H9 (cell line): ENCODE measurements at regions not wholly inside any gene's neighbourhood (a gene's known extent, or its start where the extent isn't known, plus 50 kb on each side); places are given as distances from the start of the nearest gene placed in this dataset.

Source experiments
- DNase-seq: peaks from one replicate; pipeline ENCODE4 v3.0.0-alpha.2; 2017
- H2AFZ ChIP-seq: one replicate; pipeline ENCODE4 v1.6.1; 2013; ENCODE audit warnings: mild to moderate bottlenecking, low read length, control low read depth, moderate library complexity
- H2AK5ac ChIP-seq: 2 replicates; pipeline ENCODE4 v1.6.1; 2013; ENCODE audit warnings: low read length, control low read depth, mixed read lengths; ENCODE audit not compliant: insufficient read length
- H2BK120ac ChIP-seq: one replicate; pipeline ENCODE4 v1.6.1; 2013; ENCODE audit warnings: low read depth, mild to moderate bottlenecking, low read length, control low read depth, inconsistent platforms; ENCODE audit not compliant: poor library complexity, severe bottlenecking
- H2BK12ac ChIP-seq: 2 replicates; pipeline ENCODE4 v1.6.1; 2013; ENCODE audit warnings: low read length, control low read depth, mixed read lengths, low read depth; ENCODE audit not compliant: insufficient read length
- H2BK15ac ChIP-seq: 2 replicates; pipeline ENCODE4 v1.6.1; 2013; ENCODE audit warnings: low read depth, low read length, control low read depth
- H2BK20ac ChIP-seq: one replicate; pipeline ENCODE4 v1.6.1; 2013; ENCODE audit warnings: low read depth, mild to moderate bottlenecking, low read length, control low read depth, inconsistent platforms; ENCODE audit not compliant: poor library complexity, severe bottlenecking
- H2BK5ac ChIP-seq: 2 replicates; pipeline ENCODE4 v1.6.1; 2013; ENCODE audit warnings: low read length, control low read depth, mixed read lengths; ENCODE audit not compliant: insufficient read length
- H3K14ac ChIP-seq: 2 replicates; pipeline ENCODE4 v1.6.1; 2013; ENCODE audit warnings: low read length, control low read depth; ENCODE audit not compliant: insufficient read depth
- H3K18ac ChIP-seq: 2 replicates; pipeline ENCODE4 v1.6.1; 2013; ENCODE audit warnings: low read depth, mild to moderate bottlenecking, mixed read lengths, low read length, control low read depth; ENCODE audit not compliant: insufficient read length
- H3K23ac ChIP-seq: 2 replicates; pipeline ENCODE4 v1.6.1; 2013; ENCODE audit warnings: low read length, control low read depth, mixed read lengths, low read depth; ENCODE audit not compliant: insufficient read length
- H3K23me2 ChIP-seq: 2 replicates; pipeline ENCODE4 v1.6.1; 2013; ENCODE audit warnings: low read depth, mild to moderate bottlenecking, mixed read lengths, low read length, control low read depth; ENCODE audit not compliant: insufficient read length, poor library complexity, severe bottlenecking
- H3K27ac ChIP-seq: 2 replicates; pipeline ENCODE4 v1.5.1; 2013; ENCODE audit warnings: low read length, control low read depth, mixed read lengths, low read depth; ENCODE audit not compliant: insufficient read length
- H3K27me3 ChIP-seq: 2 replicates; pipeline ENCODE4 v1.6.1; 2013; ENCODE audit warnings: low read length, control low read depth, inconsistent platforms; ENCODE audit not compliant: insufficient read depth
- H3K4ac ChIP-seq: 2 replicates; pipeline ENCODE4 v1.6.1; 2013; ENCODE audit warnings: low read depth, mild to moderate bottlenecking, control low read depth, inconsistent platforms, low read length, moderate library complexity
- H3K4me1 ChIP-seq: 2 replicates; pipeline ENCODE4 v1.6.1; 2013; ENCODE audit warnings: low read length, control low read depth, inconsistent platforms; ENCODE audit not compliant: insufficient read depth
- H3K4me2 ChIP-seq: 2 replicates; pipeline ENCODE4 v1.6.1; 2013; ENCODE audit warnings: low read length, control low read depth, mixed read lengths; ENCODE audit not compliant: insufficient read length, insufficient read depth
- H3K56ac ChIP-seq: 2 replicates; pipeline ENCODE4 v1.6.1; 2013; ENCODE audit warnings: low read depth, mild to moderate bottlenecking, mixed read lengths, low read length, control low read depth; ENCODE audit not compliant: insufficient read length
- H3K79me1 ChIP-seq: 2 replicates; pipeline ENCODE4 v1.6.1; 2013; ENCODE audit warnings: low read depth, mild to moderate bottlenecking, moderate library complexity, low read length, control low read depth, inconsistent platforms; ENCODE audit not compliant: insufficient read depth, poor library complexity, severe bottlenecking
- H3K79me2 ChIP-seq: 2 replicates; pipeline ENCODE4 v1.6.1; 2013; ENCODE audit warnings: low read length, control low read depth, inconsistent platforms; ENCODE audit not compliant: insufficient read depth
- H3K9ac ChIP-seq: 2 replicates; pipeline ENCODE4 v1.6.1; 2013; ENCODE audit warnings: low read length, control low read depth, mixed read lengths; ENCODE audit not compliant: insufficient read length; ENCODE audit errors: extremely low read depth
- H3K9me3 ChIP-seq: one replicate; pipeline ENCODE4 v1.6.1; 2013; ENCODE audit warnings: low read depth, low read length, inconsistent platforms; ENCODE audit not compliant: control insufficient read depth
- H3T11ph ChIP-seq: one replicate; pipeline ENCODE4 v1.6.1; 2013; ENCODE audit warnings: mild to moderate bottlenecking, low read length, control low read depth, inconsistent platforms
- H4K20me1 ChIP-seq: one replicate; pipeline ENCODE4 v1.6.1; 2013; ENCODE audit not compliant: control insufficient read depth, insufficient read length, insufficient read depth
- H4K5ac ChIP-seq: 2 replicates; pipeline ENCODE4 v1.6.1; 2013; ENCODE audit warnings: low read depth, mild to moderate bottlenecking, mixed read lengths, low read length, control low read depth; ENCODE audit not compliant: insufficient read length
- H4K8ac ChIP-seq: replicated peaks from 2 replicates; pipeline ENCODE4 v1.6.1; 2013; ENCODE audit warnings: low read length, control low read depth, mixed read lengths, low read depth; ENCODE audit not compliant: insufficient read length
- H4K91ac ChIP-seq: 2 replicates; pipeline ENCODE4 v1.6.1; 2013; ENCODE audit warnings: low read depth, mild to moderate bottlenecking, moderate library complexity, mixed read lengths, low read length, control low read depth; ENCODE audit not compliant: insufficient read length
- H3K27ac Mint-ChIP-seq, 3 experiments: 2 replicates in 2 of 3; 3 replicates in 1 of 3; pipeline ENCODE4 v1.8.0; 2020 to 2021; ENCODE audit warnings: mixed read lengths in 3 of 3, mild to moderate bottlenecking in 1 of 3, moderate library complexity in 1 of 3
- H3K27me3 Mint-ChIP-seq: 2 replicates; pipeline ENCODE4 v1.8.0; 2021; ENCODE audit warnings: low read depth, mild to moderate bottlenecking, moderate library complexity, mixed read lengths
- H3K36me3 Mint-ChIP-seq, 3 experiments: 2 replicates in 2 of 3; 3 replicates in 1 of 3; pipeline ENCODE4 v1.8.0; 2020 to 2021; ENCODE audit warnings: low read depth in 3 of 3, mixed read lengths in 3 of 3; ENCODE audit not compliant: insufficient read depth in 1 of 3
- H3K4me1 Mint-ChIP-seq, 2 experiments: 2 replicates each; pipeline ENCODE4 v1.8.0; 2020; ENCODE audit warnings: mixed read lengths in 2 of 2
- H3K4me3 Mint-ChIP-seq, 2 experiments: 2 replicates in 1 of 2; 3 replicates in 1 of 2; pipeline ENCODE4 v1.8.0; 2020 to 2021; ENCODE audit warnings: mild to moderate bottlenecking in 2 of 2, mixed read lengths in 2 of 2, moderate library complexity in 1 of 2
- H3K9me3 Mint-ChIP-seq, 2 experiments: 2 replicates in 1 of 2; 3 replicates in 1 of 2; pipeline ENCODE4 v1.8.0; 2020; ENCODE audit warnings: mild to moderate bottlenecking in 2 of 2, mixed read lengths in 2 of 2, moderate library complexity in 1 of 2
- CTCF ChIP-seq: fragments of 200-600 bp; sonication (generic); conservative IDR thresholded peaks from 3 replicates; pipeline ENCODE4 v1.8.0; 2021; ENCODE audit warnings: antibody characterized with exemption, mild to moderate bottlenecking
- WGBS: extraction: QIAGEN DNeasy Blood & Tissue Kit; methylation state at CpG from one replicate; pipeline ENCODE4 v1.1.7; 2013; ENCODE audit warnings: missing lambda C conversion rate, low lambda C conversion rate, mixed read lengths; ENCODE audit not compliant: insufficient read length; ENCODE audit errors: extremely low coverage; 5-methylcytosine and 5-hydroxymethylcytosine counted together

GRCh38 chr9:73577848-73578247 is 426.2 kb downstream of the ANXA1 start:
- Mint-ChIP-seq H3K4me3 (no peak overlapping the region), H3K36me3 (no peaks in the 10 kb centered on the region), H3K4me1 (peaks cover 0 to 2% of the 10 kb centered on the region in 2 experiments; a peak in 1 of 4 replicates), H3K27me3 (no peaks in the 10 kb centered on the region), H3K27ac (no peak overlapping the region), H3K9me3 (no peaks in the 10 kb centered on the region)
- H2AFZ ChIP-seq, result no peak overlapping the region
- H3K27ac ChIP-seq, result no peak overlapping the region
- no peak overlapping the region for H2AK5ac ChIP-seq
- no peak overlapping the region for H3T11ph ChIP-seq
- no peaks in the 10 kb centered on the region for H3K9me3 ChIP-seq
- no peak overlapping the region for H3K56ac ChIP-seq
- no peak overlapping the region for H3K14ac ChIP-seq
- DNase-seq, result no peak
- WGBS, result no CpG with 5 or more reads among the region's 3 CpGs
- H2BK12ac ChIP-seq, result no peak overlapping the region
- no peak overlapping the region for H3K18ac ChIP-seq
- no peak overlapping the region for H2BK120ac ChIP-seq
- no peak overlapping the region for H4K8ac ChIP-seq
- H4K5ac ChIP-seq, result no peak overlapping the region
- H3K23me2 ChIP-seq, result no peaks in the 10 kb centered on the region
- no peak overlapping the region for H3K4ac ChIP-seq
- no peaks in the 10 kb centered on the region for H3K27me3 ChIP-seq
- H2BK5ac ChIP-seq, result no peak overlapping the region
- H3K79me2 ChIP-seq, result no peaks in the 10 kb centered on the region
- no peak overlapping the region for H3K9ac ChIP-seq
- H2BK15ac ChIP-seq, result no peak overlapping the region
- no peak overlapping the region for H2BK20ac ChIP-seq
- H3K4me2 ChIP-seq, result no peak overlapping the region
- no peak for TF ChIP-seq CTCF
- no peaks in the 10 kb centered on the region for H3K79me1 ChIP-seq
- H4K20me1 ChIP-seq, result no peaks in the 10 kb centered on the region
- H3K4me1 ChIP-seq, result no peaks in the 10 kb centered on the region
- no peak overlapping the region for H3K23ac ChIP-seq
- H4K91ac ChIP-seq, result no peak overlapping the region
